Fibroblast of lung (primary cell): ENCODE measurements at regions not wholly inside any gene's neighbourhood (a gene's known extent, or its start where the extent isn't known, plus 50 kb on each side); places are given as distances from the start of the nearest gene placed in this dataset.

Experiments used
- CTCF ChIP-seq, 2 donors: IDR thresholded peaks in 1 of 2; conservative IDR thresholded peaks in 1 of 2; 1 replicate in 1 of 2; 2 replicates in 1 of 2; pipeline ENCODE4 v1.5.1; 2011 to 2012; ENCODE audit warnings: low read length in 2 of 2, control low read depth in 1 of 2, inconsistent platforms in 1 of 2, low read depth in 1 of 2, mild to moderate bottlenecking in 1 of 2
- EZH2 ChIP-seq: IDR thresholded peaks from 2 replicates; pipeline ENCODE4 v1.5.1; 2012; ENCODE audit warnings: low read length, control low read depth, mild to moderate bottlenecking; ENCODE audit errors: missing control alignments

- TF ChIP-seq CTCF (conservative IDR thresholded peaks at IDR 0.05 in 1 of 2, IDR thresholded peaks at IDR 0.05 in 1 of 2; ENCODE audit: low read depth in 1 of 2, low read length in 2 of 2): no peak
- no peak for TF ChIP-seq EZH2
Measured at GRCh38 chr5:107184066-107184465, 486.7 kb downstream of the EFNA5 start.
